Stimulated activated naive CD8-positive, alpha-beta T cell treated with anti-CD3 and anti-CD28 coated beads, Interleukin-15, Interleukin-2, amounts not matched to agents 100 U/mL and 50 U/mL, for 24 hours (primary cell): ENCODE measurements at regions not wholly inside any gene's neighbourhood (a gene's known extent, or its start where the extent isn't known, plus 50 kb on each side); places are given as distances from the start of the nearest gene placed in this dataset.
"Not testable (repeated sequence)": the region's sequence is repeated elsewhere in the genome, so short reads cannot be mapped to it uniquely, and the experiment has no call there.

ENCODE experiments used
- ATAC-seq: fragments of 150-1000 bp; cut with Tn5 transposase; one replicate; pipeline ENCODE4 v1.10.0; 2021
- DNase-seq: peaks from one replicate; pipeline ENCODE4 v3.0.0; 2021

DNA sequence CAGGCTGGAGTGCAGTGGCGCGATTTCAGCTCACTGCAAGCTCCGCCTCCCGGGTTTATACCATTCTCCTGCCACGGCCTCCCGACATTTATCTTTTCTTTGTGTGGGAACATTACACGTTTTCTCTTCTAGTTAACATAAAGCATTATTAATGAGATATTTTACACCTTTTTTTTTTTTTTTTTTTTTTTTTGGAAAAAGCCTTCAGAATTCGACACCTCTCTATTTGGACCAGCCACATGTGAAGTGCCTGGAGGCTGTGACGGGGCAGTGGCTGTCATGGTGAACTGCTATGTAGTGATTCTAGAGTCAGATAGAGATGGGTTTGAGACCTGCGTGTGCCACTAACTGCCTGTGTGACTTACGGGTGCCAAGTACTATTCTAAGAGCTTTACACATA is 64.3 kb downstream of the SMIM38 start:
- ATAC-seq: no peak
- no peak for DNase-seq

DNA sequence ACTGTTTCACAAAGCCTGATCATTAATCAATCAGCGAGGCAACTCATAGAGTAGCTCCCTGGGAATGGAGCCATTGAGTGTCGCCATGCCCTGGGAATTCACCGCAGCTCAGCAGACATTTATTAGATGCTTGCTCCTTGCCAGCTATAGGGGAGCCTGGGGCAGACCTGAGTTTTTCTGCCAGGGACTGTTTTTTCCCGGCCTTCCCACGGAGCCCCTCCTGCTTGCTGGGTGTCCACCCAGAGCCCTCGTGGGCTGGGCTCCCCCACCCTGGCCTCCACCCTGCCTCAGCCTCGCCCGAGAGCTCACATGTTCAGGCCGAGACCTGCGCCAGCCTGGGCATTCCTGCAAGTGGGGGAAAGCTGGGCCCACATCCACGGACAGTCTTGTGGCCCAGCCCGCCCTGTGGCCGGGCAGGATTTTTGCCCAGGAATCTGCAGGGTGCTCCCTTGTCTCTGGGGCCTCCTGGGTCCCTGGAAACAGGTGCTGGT is 64.9 kb downstream of the SMIM38 start:
- no peak for ATAC-seq
- no peak for DNase-seq

- ATAC-seq: no peak
- no peak for DNase-seq
Observed at GRCh38 chr11:69221086-69221485, 65.4 kb downstream of the SMIM38 start.

GRCh38 chr11:69221636-69222035 is 65.9 kb downstream of the SMIM38 start:
- not testable (repeated sequence) for ATAC-seq, DNase-seq

DNA sequence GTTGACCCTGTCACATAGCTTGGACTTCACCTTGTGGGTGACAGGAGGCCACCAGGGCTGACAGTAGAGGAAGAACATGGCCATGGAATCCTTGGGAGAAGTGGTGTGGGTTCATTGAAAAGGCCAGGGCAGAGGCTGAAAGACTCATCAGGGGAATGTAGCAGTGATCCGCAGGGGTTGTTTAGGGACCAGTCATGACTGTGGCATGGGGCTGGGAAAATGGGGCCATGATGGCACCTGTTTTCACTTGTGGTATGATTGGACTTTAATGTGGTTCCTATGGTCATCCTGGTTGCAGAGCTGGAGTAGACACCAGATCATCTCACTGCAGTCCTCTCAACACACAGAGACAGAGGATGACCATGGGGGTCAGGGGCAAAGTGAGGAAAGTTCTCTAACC is 66.7 kb upstream of the MYEOV start:
- no peak for DNase-seq
- ATAC-seq: no peak

DNA sequence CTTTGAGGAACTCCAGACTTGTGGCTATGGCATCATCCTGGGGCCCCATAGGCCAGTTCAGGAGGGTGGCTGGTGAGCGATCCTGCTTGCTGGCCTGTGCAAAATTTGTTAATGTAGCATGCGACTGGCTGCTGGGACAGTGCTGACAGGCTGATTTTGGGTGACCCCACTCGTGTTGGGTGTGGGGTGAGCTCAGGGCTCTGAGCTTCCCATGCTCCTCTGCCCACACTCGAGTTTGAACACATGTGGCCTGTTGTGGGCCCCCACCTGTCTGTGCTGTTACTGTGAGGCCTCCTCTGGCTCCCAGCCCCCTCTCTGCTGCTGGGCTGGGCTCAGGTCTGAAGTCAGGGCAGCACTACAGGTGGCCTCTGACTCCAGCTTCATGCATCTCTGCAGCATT is 64.4 kb upstream of the MYEOV start:
- ATAC-seq (no peak), DNase-seq (no peak)

DNA sequence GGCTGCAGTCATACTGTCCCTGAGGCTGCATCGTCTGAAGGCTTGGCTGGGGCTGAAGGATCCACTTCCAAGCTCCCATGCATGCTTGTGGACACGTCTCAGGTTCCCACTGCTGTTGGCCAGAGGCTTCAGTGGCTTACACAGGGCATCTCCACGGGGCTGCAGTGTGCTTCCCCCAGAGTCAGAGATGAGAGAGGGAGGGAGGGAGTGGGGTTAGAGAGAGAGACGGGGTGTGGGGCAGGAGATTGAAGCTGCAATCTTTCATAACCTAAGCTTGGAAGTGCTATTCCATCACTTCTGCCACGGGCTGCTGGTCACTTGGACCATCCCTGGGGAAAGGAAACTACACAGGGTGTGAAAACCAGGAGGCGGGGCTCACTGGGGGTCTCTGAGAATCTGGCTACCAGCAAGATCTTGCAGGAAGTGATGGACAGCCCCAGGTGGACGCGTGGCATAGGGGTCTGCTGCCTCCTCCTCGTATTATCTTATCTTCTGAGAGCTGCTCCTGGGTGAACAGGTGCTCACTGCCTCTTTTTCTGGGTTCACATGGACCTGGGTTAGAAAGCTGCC is 63.0 kb upstream of the MYEOV start:
- no peak for ATAC-seq

GRCh38 chr11:69231466-69232018 is 62.4 kb upstream of the MYEOV start:
- ATAC-seq (no peak), DNase-seq (no peak)

More for the DNA sequence above, 63.0 kb upstream of the MYEOV start:
- DNase-seq: no peak

DNA sequence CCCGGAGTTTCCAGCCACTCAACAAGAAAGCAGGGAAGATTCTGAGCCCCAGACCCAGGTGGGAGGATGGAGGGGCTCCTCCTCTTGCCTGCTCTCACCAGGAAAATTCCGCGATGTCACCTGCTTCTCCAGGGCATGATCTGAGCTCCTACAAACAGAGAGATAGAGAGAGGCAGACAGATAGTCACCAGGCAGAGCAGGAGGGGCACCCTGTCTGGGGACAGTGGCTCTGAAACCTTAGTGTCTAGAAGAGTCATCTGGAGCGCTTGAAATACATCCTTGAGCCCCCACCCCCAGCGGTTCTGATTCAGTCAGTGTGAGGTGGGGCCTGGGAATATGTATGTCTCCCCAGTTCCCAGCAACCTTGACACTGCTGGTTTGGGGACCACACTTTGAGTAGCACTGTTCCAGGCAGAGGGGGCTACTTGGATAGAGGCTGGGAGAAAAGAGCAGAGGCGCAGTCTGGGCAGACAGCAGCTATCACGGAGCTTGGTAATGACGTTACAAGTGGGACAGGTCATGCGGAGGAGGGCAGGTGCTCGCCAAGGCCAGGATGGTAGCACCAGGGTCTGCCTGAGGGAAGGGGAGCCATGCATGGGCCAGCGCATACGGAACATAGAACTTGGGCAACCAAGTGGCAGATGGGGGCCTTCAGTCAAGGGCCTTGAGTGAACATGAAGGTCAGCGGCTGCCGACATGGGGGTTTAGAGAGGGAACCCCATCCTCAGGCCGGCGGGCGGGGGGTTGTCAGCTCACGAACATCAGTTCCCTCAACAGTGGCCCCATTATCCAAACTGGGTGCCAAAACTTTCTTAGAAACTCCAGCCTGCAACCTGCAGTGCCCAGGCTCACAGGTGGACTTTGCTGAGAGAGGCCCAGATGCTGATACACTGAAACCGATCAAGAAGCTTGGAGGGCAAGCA is 60.9 kb upstream of the MYEOV start:
- ATAC-seq (no peak), DNase-seq (no peak)

GRCh38 chr11:69233744-69234570 is 60.0 kb upstream of the MYEOV start:
- ATAC-seq: no peak
- DNase-seq: no peak

DNA sequence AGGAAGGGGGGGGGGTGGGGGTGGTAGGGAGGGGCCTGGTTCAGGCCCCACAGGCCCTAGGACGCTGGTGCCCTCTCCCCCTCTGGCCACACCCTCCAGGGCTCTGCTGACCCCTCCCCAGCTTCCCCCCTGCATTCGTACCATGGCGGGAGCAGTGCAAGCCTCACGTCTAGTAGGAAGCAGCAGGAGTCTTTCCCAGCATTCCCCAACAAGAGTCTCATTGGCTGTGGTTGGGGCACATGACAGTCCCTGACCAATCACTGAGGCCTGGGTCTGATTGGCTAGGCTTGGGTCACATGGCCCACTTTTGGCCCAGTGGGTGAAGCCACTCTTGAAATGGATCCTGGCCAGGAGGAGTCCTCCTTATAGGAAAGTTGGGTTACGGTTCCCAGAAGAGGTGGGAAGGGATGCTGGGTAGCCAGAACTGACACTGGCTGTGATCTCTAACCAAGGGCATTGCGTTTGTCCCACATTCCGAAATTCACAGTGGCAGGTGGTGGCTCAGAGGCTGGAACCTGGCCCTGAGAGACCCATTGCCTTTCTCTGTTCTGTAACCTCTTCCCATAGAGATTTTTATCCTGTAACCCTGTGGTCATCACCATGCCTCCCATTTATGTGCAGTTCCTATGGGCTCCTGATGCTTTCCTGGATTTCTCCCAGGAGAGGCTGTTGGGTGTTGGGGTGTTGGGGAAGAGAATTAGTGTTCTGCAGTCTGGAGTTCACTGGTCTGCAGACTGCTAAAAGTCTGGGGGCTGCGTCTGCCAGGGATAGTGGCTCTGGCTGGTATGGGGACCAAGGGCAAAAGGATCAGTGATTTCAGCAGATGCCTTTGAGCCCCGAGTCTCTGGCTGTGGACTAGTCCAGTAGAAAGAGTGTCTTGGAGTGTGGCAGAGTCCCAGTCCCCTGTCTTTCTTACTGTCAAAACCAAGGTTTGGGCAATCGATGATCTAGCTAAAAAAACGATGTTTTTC is 58.9 kb upstream of the MYEOV start:
- DNase-seq (no peak), ATAC-seq (no peak)

DNA sequence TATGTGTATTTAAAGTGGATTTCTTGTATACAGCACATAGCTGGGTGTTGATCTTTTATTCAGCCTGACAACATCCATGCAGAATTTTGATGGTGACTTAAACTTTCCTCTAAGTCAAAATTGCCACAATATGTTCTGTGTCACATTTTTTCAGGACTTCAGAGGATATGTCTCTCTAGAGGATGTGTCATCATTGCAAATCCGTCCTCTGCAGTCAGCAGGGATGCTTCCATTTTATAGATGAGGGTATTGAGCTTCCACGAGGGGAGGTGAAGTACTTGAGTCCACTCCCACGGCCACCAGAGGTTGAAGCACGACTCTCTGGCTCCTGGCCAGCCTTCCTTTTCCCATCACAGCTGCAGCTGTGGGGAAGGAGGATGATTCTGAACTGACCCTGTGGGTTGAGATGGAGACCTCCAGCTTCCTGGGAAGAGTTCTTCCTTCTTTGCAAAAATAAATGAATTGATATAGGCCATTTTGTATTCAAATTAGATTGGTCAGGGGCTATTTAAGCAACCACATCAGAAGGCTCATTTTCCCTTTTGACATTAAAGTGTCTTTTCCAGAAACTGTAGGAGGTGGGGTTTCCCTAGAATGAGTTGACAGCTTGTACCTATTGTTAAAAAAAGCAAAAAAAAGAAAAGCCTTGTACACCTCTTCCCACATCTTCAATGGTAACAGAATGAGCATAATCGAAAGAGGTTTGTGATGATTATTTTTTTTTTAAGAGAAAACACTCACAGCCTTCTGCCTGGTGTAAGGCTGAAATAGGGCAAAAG is 55.2 kb upstream of the MYEOV start:
- DNase-seq (peak; percentile 28), ATAC-seq (peak; percentile 82)

GRCh38 chr11:69239641-69240040 is 54.3 kb upstream of the MYEOV start:
- DNase-seq: peak; percentile 3
- ATAC-seq: no peak

DNA sequence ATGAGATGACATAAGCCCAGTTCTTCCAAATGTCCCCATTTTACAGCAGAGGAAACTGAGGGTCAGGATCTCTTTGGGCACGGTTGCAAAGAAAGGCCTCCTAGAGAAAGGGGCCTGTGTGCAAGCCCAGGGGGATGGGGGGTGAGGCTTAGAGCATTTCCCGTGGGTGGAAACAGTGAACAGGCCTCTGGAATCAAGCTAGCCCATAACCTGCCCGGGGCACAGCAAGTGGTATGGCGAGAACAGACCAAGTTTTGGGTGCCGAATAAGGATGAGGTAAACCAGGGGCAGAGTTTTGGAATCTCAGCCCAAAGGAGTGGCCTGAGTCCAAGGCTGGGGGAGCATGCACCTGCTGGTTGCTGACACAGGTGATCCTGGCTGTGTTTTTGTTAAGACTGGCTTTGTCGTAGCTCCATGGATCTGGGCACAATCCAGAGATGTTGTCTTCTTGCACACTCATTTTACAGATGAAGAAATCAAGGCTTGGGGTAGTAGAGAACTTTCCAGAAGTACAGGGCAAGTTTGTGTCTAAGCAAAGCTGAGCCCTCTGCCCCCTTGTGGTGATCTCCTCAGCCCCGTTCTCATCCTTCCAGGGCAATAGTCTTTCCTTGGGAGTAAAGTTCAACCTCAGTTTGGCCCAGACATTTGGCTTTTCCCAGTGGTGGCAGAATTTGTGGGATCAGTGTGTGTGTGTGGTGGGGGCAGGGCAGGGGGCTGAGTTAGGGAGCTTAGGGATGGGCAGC is 53.5 kb upstream of the MYEOV start:
- ATAC-seq (no peak), DNase-seq (peak; percentile 17)

- no peak for ATAC-seq
Observed at GRCh38 chr11:69241075-69241740, 52.7 kb upstream of the MYEOV start.

GRCh38 chr11:69241844-69242243 is 52.1 kb upstream of the MYEOV start:
- DNase-seq (no peak), ATAC-seq (no peak)

More at GRCh38 chr11:69241075-69241740, 52.7 kb upstream of the MYEOV start:
- no peak for DNase-seq

DNA sequence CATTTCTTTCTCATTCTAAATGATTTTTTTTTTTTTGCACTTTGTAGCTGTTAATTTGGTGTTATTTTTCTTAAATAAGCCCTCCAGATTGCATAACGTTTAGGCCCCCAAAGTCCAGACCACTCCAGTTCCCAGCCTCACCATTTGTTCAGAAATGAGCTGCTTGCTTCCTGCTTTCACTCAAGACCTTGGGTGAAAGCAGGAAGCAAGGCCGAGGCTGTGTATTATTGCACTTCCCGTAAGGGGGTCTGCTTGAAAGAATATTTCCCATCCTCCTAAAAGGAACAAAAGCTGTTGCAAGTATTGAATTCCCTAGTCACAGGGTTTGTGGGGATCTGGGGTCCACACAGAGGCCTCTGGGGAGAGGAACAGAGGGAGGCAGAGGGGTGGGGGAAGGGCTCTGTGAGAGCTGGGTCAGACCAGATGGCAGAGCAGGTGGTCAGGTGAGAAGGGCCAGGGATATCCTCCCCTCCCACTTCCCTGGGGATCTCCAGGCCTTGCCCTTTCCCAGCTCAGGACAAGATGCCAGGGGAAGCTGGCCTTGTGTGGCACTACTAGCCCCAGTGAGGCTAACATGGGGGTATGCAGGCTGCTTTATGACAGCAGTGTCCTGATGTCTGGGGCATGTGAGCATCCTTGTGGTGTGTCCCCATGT is 51.6 kb upstream of the MYEOV start:
- ATAC-seq: no peak
- no peak for DNase-seq

DNA sequence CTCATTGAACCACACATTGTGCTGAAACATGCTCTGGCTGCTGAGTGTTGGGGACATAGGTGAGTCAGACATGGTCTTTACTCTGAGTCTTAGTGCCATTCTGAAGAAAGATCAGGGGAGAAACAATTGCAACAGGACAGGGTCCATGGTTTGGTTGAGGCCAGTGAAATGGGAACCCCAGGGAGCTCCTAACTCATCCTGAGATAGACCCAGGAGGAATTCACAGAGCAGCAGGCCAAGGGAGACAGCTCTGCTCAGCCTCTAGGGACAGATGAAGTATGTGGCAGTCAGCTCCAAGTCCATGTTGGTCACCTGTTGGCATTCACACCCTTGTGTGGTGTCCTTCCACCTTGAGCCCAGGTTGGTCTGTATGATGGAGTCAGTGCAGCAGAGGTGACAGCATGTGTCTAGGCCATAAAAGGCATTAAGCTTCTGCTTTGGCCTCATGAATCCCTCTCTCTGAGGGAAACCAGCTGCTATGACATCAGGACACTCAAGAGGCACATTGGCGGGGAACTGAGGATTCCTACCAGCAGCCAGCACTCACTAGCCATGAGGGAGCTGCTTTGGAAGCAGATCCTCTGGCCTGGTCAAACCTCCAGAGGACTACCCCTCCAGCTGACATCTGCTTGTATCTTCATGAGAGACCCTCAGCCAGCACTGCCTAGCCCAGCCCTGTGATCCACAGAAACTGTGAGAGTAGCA is 50.3 kb upstream of the MYEOV start:
- ATAC-seq (no peak), DNase-seq (no peak)
